ENCODE measurements at regions not wholly inside any gene's neighbourhood (a gene's known extent, or its start where the extent isn't known, plus 50 kb on each side); places are given as distances from the start of the nearest gene placed in this dataset.

DNA sequence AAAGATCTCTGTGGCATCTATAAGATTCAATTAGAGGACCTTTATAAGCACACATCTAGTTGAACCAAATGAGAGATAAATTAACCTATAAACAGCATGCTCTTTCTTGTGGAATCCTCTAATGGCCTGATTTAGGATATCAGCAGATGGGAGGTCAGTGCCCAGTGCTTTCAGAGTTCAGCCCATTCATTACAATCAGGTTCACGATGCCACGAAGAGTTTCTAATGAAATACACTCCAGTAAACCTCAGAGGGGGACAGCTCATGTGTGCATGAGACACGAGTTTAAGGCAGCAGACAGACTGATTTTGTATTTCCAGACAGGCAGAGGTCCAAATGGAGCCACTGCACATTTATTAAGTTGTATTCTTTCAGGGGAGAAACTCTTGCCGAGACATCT lies 544.4 kb upstream of the PKN2 start:
- no peak overlapping the region for H3K27ac ChIP-seq
- no peak for DNase-seq (ENCODE audit: low read depth, low spot score)

DNA sequence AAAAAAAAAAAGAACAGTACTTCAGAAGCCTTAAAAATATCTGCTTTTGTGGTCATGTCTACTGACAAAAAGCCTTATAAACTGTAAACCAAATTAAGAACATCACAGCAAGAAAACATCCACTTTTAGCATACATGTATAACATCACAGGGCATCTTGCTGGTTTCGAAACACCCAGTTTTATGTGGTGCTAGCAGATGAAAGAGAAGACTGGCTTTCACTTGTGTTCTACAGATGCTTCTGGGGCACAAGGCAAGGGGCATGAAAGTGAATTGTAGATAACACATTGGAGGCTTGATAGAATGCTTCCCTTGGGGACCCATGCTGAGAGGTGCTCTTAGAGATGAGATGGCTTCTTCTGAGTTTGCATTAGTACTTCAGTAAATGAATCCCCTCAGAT lies 543.7 kb upstream of the PKN2 start:
- no peak overlapping the region for H3K27ac ChIP-seq
- no peak for DNase-seq (ENCODE audit: low read depth, low spot score)

DNA sequence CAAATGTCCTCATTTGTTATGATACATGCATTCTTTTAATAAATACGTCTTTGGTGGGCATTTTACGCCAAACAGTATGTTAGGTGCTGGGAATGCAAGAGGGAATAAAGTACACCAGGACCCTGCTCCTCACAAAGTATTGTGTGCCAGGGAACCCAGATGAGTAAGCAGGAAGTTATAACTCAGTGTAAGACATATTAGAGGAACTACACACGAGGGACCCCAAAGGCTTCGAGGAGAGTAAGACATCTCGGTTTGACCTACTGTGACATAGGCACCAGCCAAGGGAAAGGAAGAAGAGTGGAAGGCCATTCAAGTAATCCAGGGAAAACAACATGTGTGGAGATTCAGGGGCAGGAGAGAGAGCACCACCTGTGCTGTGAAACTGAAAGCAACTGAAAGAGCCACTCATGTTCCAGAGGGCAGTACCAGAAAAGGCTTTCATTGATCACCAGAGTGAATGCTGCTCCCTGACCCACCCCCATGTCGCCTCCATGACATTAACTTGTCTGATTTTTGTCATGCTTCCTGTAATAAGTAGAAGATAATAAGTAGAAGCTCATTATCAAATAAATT lies 542.5 kb upstream of the PKN2 start:
- H3K27ac ChIP-seq, result no peak overlapping the region
- DNase-seq (ENCODE audit: low read depth, low spot score), result no peak

GRCh38 chr1:88145752-88146151 lies 538.3 kb upstream of the PKN2 start:
- H3K27ac ChIP-seq, result no peak overlapping the region
- no peak for DNase-seq (ENCODE audit: low read depth, low spot score)

GRCh38 chr1:88149686-88150085 lies 534.4 kb upstream of the PKN2 start:
- H3K27ac ChIP-seq, result no peak overlapping the region

GRCh38 chr1:88150330-88150729 lies 533.7 kb upstream of the PKN2 start:
- no peak overlapping the region for H3K27ac ChIP-seq
- DNase-seq (ENCODE audit: low read depth, low spot score), result no peak

More at GRCh38 chr1:88149686-88150085, 534.4 kb upstream of the PKN2 start:
- DNase-seq (ENCODE audit: low read depth, low spot score), result no peak

DNA sequence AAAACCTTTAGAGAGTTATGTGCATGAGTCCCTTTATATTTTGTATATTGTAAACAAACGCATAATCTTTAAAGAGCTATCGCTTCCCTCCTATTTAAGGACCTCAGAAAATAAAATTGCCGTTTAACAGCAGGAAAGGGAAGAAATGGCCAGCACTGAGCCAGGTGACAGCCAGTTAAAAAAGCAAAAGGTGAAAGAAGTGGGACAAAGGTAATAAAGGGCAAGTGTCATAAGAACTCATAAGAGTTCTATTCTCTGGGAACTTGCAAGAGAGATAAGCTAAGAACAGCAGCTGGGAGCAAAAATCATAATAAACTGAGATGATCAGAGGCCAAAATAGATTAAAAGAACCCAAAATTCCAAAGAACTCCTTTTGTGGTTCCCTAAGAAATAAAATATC lies 520.9 kb upstream of the PKN2 start:
- no peak for DNase-seq (ENCODE audit: low read depth, low spot score)
- H3K27ac ChIP-seq, result no peak overlapping the region

- H3K27ac ChIP-seq, result no peak overlapping the region
- no peak for DNase-seq (ENCODE audit: low read depth, low spot score)
These were observed 515.9 kb upstream of the PKN2 start for GRCh38 chr1:88168126-88168525.

DNA sequence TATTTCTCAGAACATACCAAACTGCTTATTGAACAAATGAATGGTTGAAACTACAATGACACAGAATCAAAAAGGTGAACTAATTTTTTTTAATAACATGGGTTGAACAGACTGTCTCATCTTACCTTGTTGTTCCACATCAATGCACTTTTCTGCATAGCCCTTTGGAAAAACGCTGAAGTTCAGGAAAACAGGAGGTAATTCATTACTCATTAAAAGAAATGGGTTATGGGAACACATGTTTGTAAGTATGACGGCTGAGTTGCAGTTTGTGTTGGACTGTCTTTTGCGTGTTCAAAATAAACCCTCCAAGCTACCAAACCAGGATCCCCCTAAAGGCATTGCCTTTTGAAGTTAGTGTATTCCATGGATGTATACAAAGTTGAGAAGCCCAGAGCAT lies 514.9 kb upstream of the PKN2 start:
- H3K27ac ChIP-seq, result no peak overlapping the region
- DNase-seq (ENCODE audit: low read depth, low spot score), result no peak

DNA sequence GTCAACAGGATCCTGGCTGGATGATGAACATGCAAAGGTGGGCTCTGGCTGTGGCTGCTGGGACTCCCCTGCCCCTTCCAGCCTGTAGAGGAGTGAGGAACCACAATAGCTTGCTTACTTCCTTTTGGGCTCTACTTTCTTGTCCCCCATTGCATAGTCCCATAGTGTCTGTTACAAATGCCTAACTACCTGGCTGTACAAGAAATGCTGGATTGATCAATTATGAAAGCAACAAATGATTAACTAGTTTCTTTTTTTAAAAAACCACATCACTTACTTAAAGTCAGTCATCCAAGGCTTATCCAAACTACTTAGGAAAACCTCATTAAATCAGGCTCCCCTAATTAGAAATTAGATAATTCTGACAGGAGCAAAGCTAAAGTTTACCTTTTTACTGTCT lies 514.1 kb upstream of the PKN2 start:
- no peak overlapping the region for H3K27ac ChIP-seq
- DNase-seq (ENCODE audit: low read depth, low spot score), result no peak

- no peak for DNase-seq (ENCODE audit: low read depth, low spot score)
- H3K27ac ChIP-seq, result no peak overlapping the region
These were observed 508.9 kb upstream of the PKN2 start for GRCh38 chr1:88175120-88175630.

- no peak overlapping the region for H3K27ac ChIP-seq
- DNase-seq (ENCODE audit: low read depth, low spot score), result no peak
These were observed 508.3 kb upstream of the PKN2 start for GRCh38 chr1:88175631-88176226.

DNA sequence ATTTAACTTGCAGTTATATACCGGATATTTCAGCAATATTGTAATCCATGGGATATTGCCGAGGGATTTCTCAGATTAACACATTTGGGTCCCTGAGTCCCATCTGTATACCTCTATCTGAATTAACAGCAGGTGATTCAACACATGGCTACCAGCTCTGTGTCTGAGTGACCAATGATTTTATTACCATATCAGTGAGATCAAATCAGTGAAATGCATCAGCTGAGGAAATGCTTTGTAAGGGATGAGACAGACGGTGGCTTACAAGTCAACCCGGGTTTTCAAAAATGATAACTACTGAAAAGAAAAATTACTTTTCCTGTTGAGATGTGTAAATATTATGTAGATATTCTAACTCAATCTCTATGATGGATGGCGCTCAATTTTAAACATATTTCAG lies 504.1 kb upstream of the PKN2 start:
- H3K27ac ChIP-seq, result no peak overlapping the region
- DNase-seq (ENCODE audit: low read depth, low spot score), result no peak

- peak; percentile 3 for DNase-seq (ENCODE audit: low read depth, low spot score)
- H3K27ac ChIP-seq, result no peak overlapping the region
These were observed 503.5 kb upstream of the PKN2 start for GRCh38 chr1:88180449-88181108.

- no peak for DNase-seq (ENCODE audit: low read depth, low spot score)
- H3K27ac ChIP-seq, result no peak overlapping the region
These were observed 497.2 kb upstream of the PKN2 start for GRCh38 chr1:88186911-88187310.

DNA sequence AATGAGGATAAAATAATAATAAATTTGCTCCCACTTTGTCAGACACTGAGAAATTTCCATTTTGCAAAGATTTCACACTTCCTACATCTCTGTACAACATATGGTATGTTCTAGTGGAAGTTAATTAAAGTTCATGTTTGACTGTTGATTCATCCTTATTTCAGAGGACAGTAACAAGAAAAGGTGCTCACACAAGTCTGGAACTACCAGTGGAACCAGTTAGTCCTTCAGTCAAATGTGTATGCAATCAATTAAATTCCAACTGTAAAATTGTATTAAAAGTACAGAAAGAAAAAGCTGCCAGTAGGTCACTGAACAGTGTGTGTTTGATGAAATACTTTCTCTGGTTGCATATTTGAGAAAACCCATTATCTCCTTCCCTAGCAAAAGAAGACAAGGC lies 496.0 kb upstream of the PKN2 start:
- no peak for DNase-seq (ENCODE audit: low read depth, low spot score)
- H3K27ac ChIP-seq, result no peak overlapping the region

- no peak overlapping the region for H3K27ac ChIP-seq
- DNase-seq (ENCODE audit: low read depth, low spot score), result no peak
These were observed 494.5 kb upstream of the PKN2 start for GRCh38 chr1:88189525-88189924.

DNA sequence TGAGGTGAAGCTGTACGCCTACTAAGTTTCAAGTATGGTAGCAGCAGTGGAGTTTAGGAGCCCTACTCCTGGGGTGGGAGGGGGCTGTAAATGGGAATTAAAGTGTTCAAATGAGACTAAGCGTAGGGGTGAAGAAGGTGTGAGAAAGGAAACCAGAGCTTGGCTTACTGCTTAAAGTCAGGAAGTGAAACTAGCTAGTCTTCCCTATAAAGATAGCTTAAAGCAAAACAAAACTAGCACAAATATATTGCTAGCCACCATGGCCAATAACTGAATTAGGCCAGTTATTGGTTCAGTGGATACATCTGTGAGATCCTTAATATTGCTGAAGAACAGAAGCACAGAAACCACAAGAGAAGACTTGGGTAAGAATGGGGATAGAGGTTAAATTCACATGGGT lies 492.2 kb upstream of the PKN2 start:
- DNase-seq (ENCODE audit: low read depth, low spot score), result no peak
- no peak overlapping the region for H3K27ac ChIP-seq

DNA sequence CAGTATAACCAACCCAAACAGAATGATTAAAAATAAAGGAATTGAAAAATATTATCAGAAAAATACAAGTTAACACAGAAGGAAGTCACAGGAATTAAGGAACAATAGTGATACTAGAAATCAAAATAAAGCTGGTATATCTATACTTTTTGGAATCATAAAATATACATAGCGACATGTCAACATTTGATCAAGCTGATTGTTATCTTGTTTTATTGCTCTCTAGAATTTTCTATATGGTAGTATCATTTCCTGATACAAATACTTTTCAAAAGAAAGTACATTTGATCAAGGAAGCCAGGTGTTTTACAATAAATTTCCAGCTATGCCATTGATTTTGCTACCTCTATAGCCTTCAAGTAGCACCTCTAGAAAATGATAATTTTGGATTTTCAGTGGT lies 489.5 kb upstream of the PKN2 start:
- H3K27ac ChIP-seq, result no peak overlapping the region
- DNase-seq (ENCODE audit: low read depth, low spot score), result no peak

GRCh38 chr1:88200545-88200944 lies 483.5 kb upstream of the PKN2 start:
- DNase-seq (ENCODE audit: low read depth, low spot score), result no peak
- H3K27ac ChIP-seq, result no peak overlapping the region

GRCh38 chr1:88204111-88204510 lies 480.0 kb upstream of the PKN2 start:
- no peak overlapping the region for H3K27ac ChIP-seq
- DNase-seq (ENCODE audit: low read depth, low spot score), result no peak

DNA sequence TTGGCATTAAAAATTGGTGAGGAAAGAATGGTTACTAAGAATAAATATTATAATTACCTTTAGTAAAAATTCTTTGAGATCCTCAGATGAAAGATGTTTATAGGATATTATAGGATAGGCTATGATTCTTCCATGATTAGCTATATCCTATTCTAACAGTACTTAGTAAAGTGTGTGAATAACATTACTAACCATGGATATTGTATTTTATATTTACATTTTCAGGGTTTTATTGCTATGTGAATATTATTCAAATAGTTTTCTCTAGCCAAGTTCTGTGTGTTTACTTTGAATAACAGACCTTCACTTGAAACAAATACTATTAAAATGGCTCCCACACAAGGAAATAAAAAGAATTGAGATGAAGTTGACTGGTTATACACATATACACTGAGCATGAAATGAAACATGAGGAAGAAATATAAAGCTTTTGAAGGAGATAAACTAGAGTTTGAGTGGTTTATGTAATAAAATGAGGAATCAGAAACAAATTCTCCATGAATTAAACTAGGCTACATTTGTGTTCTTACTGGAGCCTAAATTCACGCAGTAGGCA lies 479.4 kb upstream of the PKN2 start:
- DNase-seq (ENCODE audit: low read depth, low spot score), result no peak
- H3K27ac ChIP-seq, result no peak overlapping the region
